Thoracic aorta (tissue), 2 donors: ENCODE measurements at regions not wholly inside any gene's neighbourhood (a gene's known extent, or its start where the extent isn't known, plus 50 kb on each side); places are given as distances from the start of the nearest gene placed in this dataset.

Experiments
- ATAC-seq: fragments of 150-250 bp; one replicate; pipeline ENCODE4 v1.8.0; 2017; ENCODE audit warnings: low read depth; ENCODE audit not compliant: insufficient number of reproducible peaks, low FRiP score
- DNase-seq: peaks from one replicate; pipeline ENCODE4 v3.0.0-alpha.2; 2020; ENCODE audit warnings: low spot score
- H3K27ac ChIP-seq, 2 donors: fragments of 200-600 bp; sonication (generic); 1 replicate in 1 of 2; 2 replicates in 1 of 2; pipeline ENCODE4 v1.5.1; 2016; ENCODE audit warnings: mild to moderate bottlenecking in 2 of 2, moderate library complexity in 2 of 2
- H3K27me3 ChIP-seq: fragments of 200-600 bp; sonication (generic); replicated peaks from 2 replicates; pipeline ENCODE4 v1.6.0; 2016; ENCODE audit warnings: mild to moderate bottlenecking; ENCODE audit not compliant: insufficient read depth
- H3K36me3 ChIP-seq: fragments of 200-600 bp; sonication (generic); one replicate; pipeline ENCODE4 v1.5.1; 2016
- H3K4me1 ChIP-seq, 2 donors: fragments of 200-600 bp; sonication (generic); 1 replicate in 1 of 2; 2 replicates in 1 of 2; pipeline versions ENCODE4 v1.5.1 to v1.6.0; 2016; ENCODE audit warnings: low read depth in 2 of 2, mild to moderate bottlenecking in 1 of 2; ENCODE audit not compliant: control insufficient read depth in 1 of 2
- H3K4me3 ChIP-seq: fragments of 200-600 bp; sonication (generic); 2 replicates; pipeline ENCODE4 v1.5.1; 2016; ENCODE audit warnings: mild to moderate bottlenecking
- H3K9me3 ChIP-seq: fragments of 200-600 bp; sonication (generic); 2 replicates; pipeline ENCODE4 v1.5.1; 2016
- CTCF ChIP-seq: fragments of 200-600 bp; sonication (generic); IDR thresholded peaks from one replicate; pipeline ENCODE4 v1.5.1; 2019; ENCODE audit warnings: antibody characterized with exemption

DNA sequence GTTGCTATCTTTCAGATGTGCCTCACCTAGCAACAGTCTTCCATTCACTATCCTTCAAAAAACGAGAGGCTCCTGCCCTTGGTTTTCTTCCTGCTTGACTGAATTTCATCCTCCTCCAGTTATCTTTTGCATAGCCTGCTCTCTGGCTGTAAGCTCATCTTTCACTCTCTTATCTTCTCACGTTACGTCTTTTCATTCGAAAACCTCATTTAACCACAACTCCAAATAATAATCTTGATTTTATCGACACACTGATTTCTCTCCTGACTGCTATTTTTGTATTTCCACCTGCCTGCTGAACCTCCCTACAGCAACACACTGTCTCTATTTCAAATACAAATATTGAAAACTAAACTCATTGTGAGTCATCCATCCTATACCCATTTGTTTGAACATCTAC is 230.7 kb upstream of the TMC3 start:
- Histone ChIP-seq H3K27me3 (no peaks in the 10 kb centered on the region), H3K4me3 (no peak overlapping the region), H3K9me3 (peaks cover 11% of the 10 kb centered on the region), H3K4me1 (no peaks in the 10 kb centered on the region), H3K36me3 (no peaks in the 10 kb centered on the region), H3K27ac (no peak overlapping the region)
- no peak for ATAC-seq
- no peak for TF ChIP-seq CTCF
- no peak for DNase-seq

DNA sequence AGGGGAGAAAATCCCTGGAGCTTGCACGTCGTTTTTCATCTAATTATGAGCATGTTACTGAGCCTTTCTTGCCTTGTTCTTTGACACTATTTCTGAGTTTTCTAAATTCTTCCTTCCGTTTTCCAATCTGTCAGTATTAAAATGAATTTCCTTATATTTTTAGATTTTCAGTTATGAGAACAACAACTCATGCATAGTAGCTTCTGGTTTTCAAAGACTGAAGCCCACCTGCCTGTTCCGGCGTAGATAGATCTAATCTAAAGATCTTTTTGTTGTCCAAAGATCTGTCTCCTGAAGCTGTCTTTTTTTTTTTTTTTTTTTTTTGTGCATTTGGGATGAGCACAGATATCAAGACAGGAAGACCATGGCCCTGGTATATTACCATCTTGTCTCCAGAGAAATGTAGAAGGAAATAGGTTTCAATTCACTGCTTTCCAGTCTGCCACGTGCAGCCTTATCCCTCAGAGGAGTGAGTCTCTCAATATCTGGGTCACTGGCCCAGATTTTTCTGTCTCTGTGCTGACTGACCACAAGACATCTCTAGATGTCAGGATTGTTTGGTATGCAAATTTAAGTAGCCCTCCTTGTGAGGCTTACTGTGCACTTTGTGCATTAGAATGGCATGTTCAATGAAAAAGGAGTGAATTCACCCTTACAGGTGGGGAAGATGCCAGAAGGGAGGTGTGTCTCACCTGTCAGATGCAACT is 222.3 kb upstream of the TMC3 start:
- peaks cover 5% of the 10 kb centered on the region for H3K9me3 ChIP-seq
- ATAC-seq (no peak), DNase-seq (no peak)

GRCh38 chr15:81595752-81596151 is 221.7 kb upstream of the TMC3 start:
- no peak for ATAC-seq
- Histone ChIP-seq H3K9me3 (peaks cover 2% of the 10 kb centered on the region), H3K27ac (no peak overlapping the region), H3K4me1 (no peaks in the 10 kb centered on the region), H3K27me3 (no peaks in the 10 kb centered on the region), H3K36me3 (no peaks in the 10 kb centered on the region), H3K4me3 (no peak overlapping the region)
- no peak for DNase-seq
- TF ChIP-seq CTCF, result no peak

More for the DNA sequence above, 222.3 kb upstream of the TMC3 start:
- Histone ChIP-seq H3K4me3 (no peak overlapping the region), H3K27me3 (no peaks in the 10 kb centered on the region), H3K36me3 (no peaks in the 10 kb centered on the region), H3K4me1 (no peaks in the 10 kb centered on the region), H3K27ac (no peak overlapping the region)
- TF ChIP-seq CTCF, result no peak

- H3K27me3 ChIP-seq, result no peaks in the 10 kb centered on the region
- H3K4me1 ChIP-seq, result no peaks in the 10 kb centered on the region
- no peak overlapping the region for H3K27ac ChIP-seq
- no peaks in the 10 kb centered on the region for H3K36me3 ChIP-seq
- ATAC-seq (no peak), DNase-seq (no peak)
- no peak for TF ChIP-seq CTCF
- H3K4me3 ChIP-seq, result no peak overlapping the region
- H3K9me3 ChIP-seq, result no peaks in the 10 kb centered on the region
Measured at GRCh38 chr15:81589671-81590070, 215.7 kb upstream of the TMC3 start.

DNA sequence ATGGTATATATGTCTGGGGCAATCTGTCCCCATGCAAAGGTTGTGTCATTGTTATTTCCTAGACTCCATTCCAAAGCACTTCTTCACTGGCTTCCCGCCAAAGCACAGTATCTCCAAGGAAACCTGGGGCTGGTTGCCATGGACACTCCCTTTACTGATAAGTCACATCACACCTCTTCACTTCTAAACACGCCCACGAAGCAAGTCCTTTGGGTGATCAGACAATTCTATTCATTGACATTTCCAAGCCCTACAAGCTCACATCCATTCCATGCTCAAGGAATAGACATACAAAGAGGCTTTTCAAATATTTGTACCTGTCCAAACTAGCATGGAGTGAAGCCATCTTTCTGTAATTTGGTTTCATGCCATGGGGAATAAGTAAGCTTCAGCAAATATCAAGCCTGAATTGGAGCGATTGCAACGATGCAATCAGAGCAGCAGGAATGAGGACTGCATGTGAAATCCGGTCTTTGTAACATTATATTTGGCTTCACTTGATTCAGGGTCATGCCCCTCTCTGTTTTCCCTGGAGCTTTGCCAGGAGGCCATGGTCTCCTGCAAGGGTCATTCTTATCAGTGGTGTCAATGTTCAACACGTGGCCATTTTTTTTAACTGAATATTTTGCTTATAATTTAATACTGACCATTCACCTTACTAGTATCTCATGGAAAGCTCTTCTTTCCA is 201.6 kb upstream of the TMC3 start:
- Histone ChIP-seq H3K4me1 (no peaks in the 10 kb centered on the region), H3K27ac (no peak overlapping the region), H3K27me3 (no peaks in the 10 kb centered on the region), H3K9me3 (no peaks in the 10 kb centered on the region), H3K36me3 (no peaks in the 10 kb centered on the region), H3K4me3 (no peak overlapping the region)
- ATAC-seq (no peak), DNase-seq (no peak)
- TF ChIP-seq CTCF, result no peak
